Right lobe of liver (tissue), 4 donors: ENCODE measurements at regions not wholly inside any gene's neighbourhood (a gene's known extent, or its start where the extent isn't known, plus 50 kb on each side); places are given as distances from the start of the nearest gene placed in this dataset.

Experiments used
- CTCF ChIP-seq, 4 donors: fragments of 200-600 bp in 3 of 4; fragments of 450-650 bp in 1 of 4; IDR thresholded peaks; one replicate each; pipeline versions ENCODE4 v1.5.1 to v1.8.0; 2016 to 2022; ENCODE audit warnings: antibody characterized with exemption in 4 of 4, mild to moderate bottlenecking in 2 of 4
- POLR2A ChIP-seq: fragments of 450-650 bp; IDR thresholded peaks from one replicate; pipeline ENCODE4 v1.6.1; 2017; ENCODE audit warnings: antibody characterized with exemption, mild to moderate bottlenecking
- donor health status: DM: no; HTN: no; CAD: no.
- donor health status: DM: no; HTN: no; CAD: no.
- donor health status: DM: no; HTN: yes; CAD: no.

DNA sequence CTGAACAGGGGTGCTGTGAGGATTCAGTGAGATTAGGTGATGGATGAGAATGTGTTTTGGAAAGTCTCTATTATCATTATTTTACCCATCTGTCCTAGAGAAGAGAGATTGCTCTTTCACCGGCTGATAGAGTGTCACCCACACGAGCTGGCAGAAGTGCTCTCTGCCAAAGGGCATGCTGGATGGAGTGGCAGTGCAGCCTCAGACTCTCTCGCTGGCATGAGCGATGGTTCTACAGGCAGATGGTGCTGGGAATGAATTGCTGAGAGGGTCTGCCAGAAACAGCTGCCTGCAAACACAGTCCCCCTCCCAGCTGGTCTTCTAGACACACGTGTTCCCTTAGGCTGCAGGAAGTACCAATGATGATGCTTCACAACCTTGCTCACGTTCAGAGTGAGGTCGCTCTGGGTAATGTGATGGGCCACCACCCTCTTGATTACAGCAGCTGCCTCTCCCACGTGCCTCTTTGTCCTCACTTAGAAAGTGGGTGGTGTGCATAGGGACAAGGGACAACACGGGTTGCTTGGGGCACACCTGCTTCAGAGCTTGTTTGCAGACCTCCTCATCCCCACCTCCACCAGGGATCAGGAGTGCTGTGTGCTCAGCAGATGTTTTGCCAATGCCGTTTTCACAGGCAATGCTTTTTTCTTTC, 84.7 kb downstream of the FOXA2 start:
- no peak for TF ChIP-seq POLR2A
- TF ChIP-seq CTCF (IDR thresholded peaks at IDR 0.05), result no peak
